Panc1 (cell line): ENCODE measurements at regions not wholly inside any gene's neighbourhood (a gene's known extent, or its start where the extent isn't known, plus 50 kb on each side); places are given as distances from the start of the nearest gene placed in this dataset.

Source experiments
- CTCF ChIP-seq: fragments of 450-650 bp; IDR thresholded peaks from 2 replicates; pipeline ENCODE4 v1.5.1; 2017; ENCODE audit warnings: mild to moderate bottlenecking
- POLR2AphosphoS5 ChIP-seq: IDR thresholded peaks from 2 replicates; pipeline ENCODE4 v1.6.1; 2012; ENCODE audit warnings: mild to moderate bottlenecking, low read depth, low read length, moderate library complexity
- SIN3A ChIP-seq: IDR thresholded peaks from 2 replicates; pipeline ENCODE4 v1.6.1; 2012; ENCODE audit warnings: low read depth, mild to moderate bottlenecking, low read length, moderate library complexity, borderline replicate concordance; ENCODE audit not compliant: insufficient read depth
- TCF7L2 ChIP-seq: IDR thresholded peaks from 2 replicates; pipeline ENCODE4 v1.6.1; 2011; ENCODE audit warnings: mild to moderate bottlenecking, low read depth, low read length, inconsistent platforms
- TF ChIP-seq, protein P1 (sequence below), 2 experiments: IDR thresholded peaks; 2 replicates each; pipeline ENCODE4 v1.6.1; 2011 to 2012; ENCODE audit warnings: low read depth in 2 of 2, control low read depth in 1 of 2, low read length in 1 of 2, mild to moderate bottlenecking in 1 of 2, moderate library complexity in 1 of 2; ENCODE audit not compliant: insufficient read depth in 1 of 2

- TF ChIP-seq POLR2AphosphoS5 (no peak), CTCF (no peak), SIN3A (no peak), TCF7L2 (no peak)
- TF ChIP-seq, protein P1, sequence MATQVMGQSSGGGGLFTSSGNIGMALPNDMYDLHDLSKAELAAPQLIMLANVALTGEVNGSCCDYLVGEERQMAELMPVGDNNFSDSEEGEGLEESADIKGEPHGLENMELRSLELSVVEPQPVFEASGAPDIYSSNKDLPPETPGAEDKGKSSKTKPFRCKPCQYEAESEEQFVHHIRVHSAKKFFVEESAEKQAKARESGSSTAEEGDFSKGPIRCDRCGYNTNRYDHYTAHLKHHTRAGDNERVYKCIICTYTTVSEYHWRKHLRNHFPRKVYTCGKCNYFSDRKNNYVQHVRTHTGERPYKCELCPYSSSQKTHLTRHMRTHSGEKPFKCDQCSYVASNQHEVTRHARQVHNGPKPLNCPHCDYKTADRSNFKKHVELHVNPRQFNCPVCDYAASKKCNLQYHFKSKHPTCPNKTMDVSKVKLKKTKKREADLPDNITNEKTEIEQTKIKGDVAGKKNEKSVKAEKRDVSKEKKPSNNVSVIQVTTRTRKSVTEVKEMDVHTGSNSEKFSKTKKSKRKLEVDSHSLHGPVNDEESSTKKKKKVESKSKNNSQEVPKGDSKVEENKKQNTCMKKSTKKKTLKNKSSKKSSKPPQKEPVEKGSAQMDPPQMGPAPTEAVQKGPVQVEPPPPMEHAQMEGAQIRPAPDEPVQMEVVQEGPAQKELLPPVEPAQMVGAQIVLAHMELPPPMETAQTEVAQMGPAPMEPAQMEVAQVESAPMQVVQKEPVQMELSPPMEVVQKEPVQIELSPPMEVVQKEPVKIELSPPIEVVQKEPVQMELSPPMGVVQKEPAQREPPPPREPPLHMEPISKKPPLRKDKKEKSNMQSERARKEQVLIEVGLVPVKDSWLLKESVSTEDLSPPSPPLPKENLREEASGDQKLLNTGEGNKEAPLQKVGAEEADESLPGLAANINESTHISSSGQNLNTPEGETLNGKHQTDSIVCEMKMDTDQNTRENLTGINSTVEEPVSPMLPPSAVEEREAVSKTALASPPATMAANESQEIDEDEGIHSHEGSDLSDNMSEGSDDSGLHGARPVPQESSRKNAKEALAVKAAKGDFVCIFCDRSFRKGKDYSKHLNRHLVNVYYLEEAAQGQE (IDR thresholded peaks at IDR 0.05; ENCODE audit: insufficient read depth in 1 of 2, low read depth in 2 of 2, low read length in 1 of 2), result no peak
These were observed 204.9 kb upstream of the EEF2KMT start for GRCh38 chr16:5302372-5303114.
